HCT116 (cell line): ENCODE measurements at regions not wholly inside any gene's neighbourhood (a gene's known extent, or its start where the extent isn't known, plus 50 kb on each side); places are given as distances from the start of the nearest gene placed in this dataset.

Experiments used
- CTCF ChIP-seq, 3 experiments: fragments of 200-600 bp in 1 of 3; sonication (generic) in 1 of 3; IDR thresholded peaks in 2 of 3; conservative IDR thresholded peaks in 1 of 3; 2 replicates each; pipeline ENCODE4 v1.5.1; 2012 to 2017; ENCODE audit warnings: low read depth in 2 of 3, low read length in 2 of 3, antibody characterized with exemption in 1 of 3, borderline replicate concordance in 1 of 3, control low read depth in 1 of 3, mild to moderate bottlenecking in 1 of 3, mixed read lengths in 1 of 3, mixed run types in 1 of 3, moderate library complexity in 1 of 3; ENCODE audit not compliant: insufficient read depth in 1 of 3
- YY1 ChIP-seq: IDR thresholded peaks from 2 replicates; pipeline ENCODE4 v1.6.1; 2011; ENCODE audit warnings: low read length, low read depth, moderate library complexity, mild to moderate bottlenecking; ENCODE audit not compliant: insufficient replicate concordance; ENCODE audit errors: extremely low read depth

GRCh38 chr15:62856466-62857246 lies 185.9 kb upstream of the TPM1 start:
- no peak for TF ChIP-seq CTCF (IDR thresholded peaks at IDR 0.05 in 2 of 3, conservative IDR thresholded peaks at IDR 0.05 in 1 of 3; ENCODE audit: borderline replicate concordance in 1 of 3, insufficient read depth in 1 of 3, low read depth in 2 of 3, low read length in 2 of 3)
- TF ChIP-seq YY1, result no peak
